Transverse colon (tissue), 3 donors: ENCODE measurements at regions not wholly inside any gene's neighbourhood (a gene's known extent, or its start where the extent isn't known, plus 50 kb on each side); places are given as distances from the start of the nearest gene placed in this dataset.

ENCODE experiments used
- EP300 ChIP-seq: sonication (generic); formaldehyde crosslinking; IDR thresholded peaks from one replicate; pipeline ENCODE4 v1.6.1; 2017; ENCODE audit warnings: antibody characterized with exemption, low read depth
- TF ChIP-seq, protein P1 (sequence below), 5 experiments: fragments of 200-600 bp in 3 of 5; fragments of 450-650 bp in 2 of 5; sonication (generic) in 3 of 5; IDR thresholded peaks; 1 replicate in 2 of 5; 2 replicates in 3 of 5; pipeline ENCODE4 v1.5.1; 2016 to 2017; ENCODE audit warnings: antibody characterized with exemption in 5 of 5, inconsistent platforms in 3 of 5, mild to moderate bottlenecking in 2 of 5, moderate library complexity in 1 of 5

GRCh38 chr15:36429707-36430106 lies 149.7 kb upstream of the CDIN1 start:
- TF ChIP-seq EP300, result no peak
- TF ChIP-seq, protein P1, sequence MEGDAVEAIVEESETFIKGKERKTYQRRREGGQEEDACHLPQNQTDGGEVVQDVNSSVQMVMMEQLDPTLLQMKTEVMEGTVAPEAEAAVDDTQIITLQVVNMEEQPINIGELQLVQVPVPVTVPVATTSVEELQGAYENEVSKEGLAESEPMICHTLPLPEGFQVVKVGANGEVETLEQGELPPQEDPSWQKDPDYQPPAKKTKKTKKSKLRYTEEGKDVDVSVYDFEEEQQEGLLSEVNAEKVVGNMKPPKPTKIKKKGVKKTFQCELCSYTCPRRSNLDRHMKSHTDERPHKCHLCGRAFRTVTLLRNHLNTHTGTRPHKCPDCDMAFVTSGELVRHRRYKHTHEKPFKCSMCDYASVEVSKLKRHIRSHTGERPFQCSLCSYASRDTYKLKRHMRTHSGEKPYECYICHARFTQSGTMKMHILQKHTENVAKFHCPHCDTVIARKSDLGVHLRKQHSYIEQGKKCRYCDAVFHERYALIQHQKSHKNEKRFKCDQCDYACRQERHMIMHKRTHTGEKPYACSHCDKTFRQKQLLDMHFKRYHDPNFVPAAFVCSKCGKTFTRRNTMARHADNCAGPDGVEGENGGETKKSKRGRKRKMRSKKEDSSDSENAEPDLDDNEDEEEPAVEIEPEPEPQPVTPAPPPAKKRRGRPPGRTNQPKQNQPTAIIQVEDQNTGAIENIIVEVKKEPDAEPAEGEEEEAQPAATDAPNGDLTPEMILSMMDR (IDR thresholded peaks at IDR 0.05), result no peak
